ENCODE measurements at regions not wholly inside any gene's neighbourhood (a gene's known extent, or its start where the extent isn't known, plus 50 kb on each side); places are given as distances from the start of the nearest gene placed in this dataset.

GRCh38 chr6:105553171-105553570 is 150.3 kb upstream of the PREP start:
- TF ChIP-seq CTCF (conservative IDR thresholded peaks at IDR 0.05; ENCODE audit: low read length) (no peak), EZH2phosphoT487 (IDR thresholded peaks at IDR 0.05; ENCODE audit: borderline replicate concordance, low read depth, low read length) (no peak)

Data from OCI-LY7 (cell line).